H1 (cell line): ENCODE measurements at regions not wholly inside any gene's neighbourhood (a gene's known extent, or its start where the extent isn't known, plus 50 kb on each side); places are given as distances from the start of the nearest gene placed in this dataset.

ENCODE experiments used
- CBX5 ChIP-seq: fragments of 300-800, 300-1000 bp; sonication (generic); IDR thresholded peaks from 2 replicates; pipeline ENCODE4 v1.7.1; 2016; ENCODE audit warnings: antibody characterized with exemption, low read length, low read depth
- EP300 ChIP-seq, 2 experiments: IDR thresholded peaks; 1 replicate in 1 of 2; 2 replicates in 1 of 2; pipeline ENCODE4 v1.6.1; 2011 to 2012; ENCODE audit warnings: low read depth in 2 of 2, low read length in 2 of 2, mild to moderate bottlenecking in 2 of 2, borderline replicate concordance in 1 of 2, inconsistent platforms in 1 of 2, moderate library complexity in 1 of 2
- POLR2AphosphoS5 ChIP-seq: IDR thresholded peaks from 2 replicates; pipeline ENCODE4 v1.6.1; 2011; ENCODE audit warnings: low read depth, low read length
- RFX5 ChIP-seq: IDR thresholded peaks from 2 replicates; pipeline ENCODE4 v1.6.1; 2011; ENCODE audit warnings: low read depth, low read length, improper control_type of control experiment, borderline replicate concordance
- RNF2 ChIP-seq: fragments of 200-900, 300-1000 bp; sonication (generic); IDR thresholded peaks from 2 replicates; pipeline ENCODE4 v1.7.1; 2016; ENCODE audit warnings: borderline replicate concordance, low read depth, mild to moderate bottlenecking, antibody characterized with exemption, low read length; ENCODE audit not compliant: poor library complexity, severe bottlenecking; ENCODE audit errors: missing control alignments
- TF ChIP-seq, protein P1 (sequence below): fragments of 300-600 bp; sonication (generic); IDR thresholded peaks from 2 replicates; pipeline ENCODE4 v1.7.1; 2012; ENCODE audit warnings: low read length, moderate library complexity, mild to moderate bottlenecking, inconsistent platforms; ENCODE audit not compliant: insufficient replicate concordance
- TF ChIP-seq, protein P2 (sequence below): IDR thresholded peaks from 2 replicates; pipeline ENCODE4 v1.6.1; 2012; ENCODE audit warnings: inconsistent platforms
- TF ChIP-seq, protein P3 (sequence below): IDR thresholded peaks from 2 replicates; pipeline ENCODE4 v1.6.1; 2011; ENCODE audit warnings: low read length, improper control_type of control experiment

DNA sequence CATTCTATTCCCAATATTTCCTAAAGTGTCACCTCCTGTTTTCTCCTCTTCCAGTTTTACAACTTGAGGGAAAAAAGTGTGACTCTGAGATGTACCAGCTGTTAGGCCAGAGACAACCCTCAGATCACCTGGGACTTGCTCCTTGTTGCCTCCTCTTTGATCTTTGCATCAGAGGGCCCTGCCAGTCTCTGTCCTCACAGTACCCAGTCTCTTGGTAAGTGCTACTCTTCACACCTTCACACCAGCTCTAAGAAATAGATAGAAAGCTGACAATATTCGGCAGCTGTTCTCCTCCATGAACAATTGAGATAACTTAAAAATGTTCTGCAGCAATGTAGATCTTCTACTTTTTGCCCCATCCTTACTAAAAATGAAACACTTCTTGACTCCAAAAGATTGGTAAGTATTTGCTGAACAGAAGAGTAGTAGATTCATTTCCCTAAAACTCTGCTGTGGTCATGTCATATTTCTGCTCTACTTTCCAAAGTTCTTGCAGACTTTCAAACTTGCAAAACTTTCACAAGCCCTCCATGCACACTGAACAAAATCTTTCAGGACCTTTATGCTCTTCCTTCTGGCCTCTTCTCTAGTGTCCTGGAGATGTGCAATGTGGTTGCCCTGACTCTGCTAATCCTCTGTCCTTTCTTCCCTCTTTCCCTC, 188.6 kb downstream of the SNX18 start (continued):
- TF ChIP-seq, protein P1, sequence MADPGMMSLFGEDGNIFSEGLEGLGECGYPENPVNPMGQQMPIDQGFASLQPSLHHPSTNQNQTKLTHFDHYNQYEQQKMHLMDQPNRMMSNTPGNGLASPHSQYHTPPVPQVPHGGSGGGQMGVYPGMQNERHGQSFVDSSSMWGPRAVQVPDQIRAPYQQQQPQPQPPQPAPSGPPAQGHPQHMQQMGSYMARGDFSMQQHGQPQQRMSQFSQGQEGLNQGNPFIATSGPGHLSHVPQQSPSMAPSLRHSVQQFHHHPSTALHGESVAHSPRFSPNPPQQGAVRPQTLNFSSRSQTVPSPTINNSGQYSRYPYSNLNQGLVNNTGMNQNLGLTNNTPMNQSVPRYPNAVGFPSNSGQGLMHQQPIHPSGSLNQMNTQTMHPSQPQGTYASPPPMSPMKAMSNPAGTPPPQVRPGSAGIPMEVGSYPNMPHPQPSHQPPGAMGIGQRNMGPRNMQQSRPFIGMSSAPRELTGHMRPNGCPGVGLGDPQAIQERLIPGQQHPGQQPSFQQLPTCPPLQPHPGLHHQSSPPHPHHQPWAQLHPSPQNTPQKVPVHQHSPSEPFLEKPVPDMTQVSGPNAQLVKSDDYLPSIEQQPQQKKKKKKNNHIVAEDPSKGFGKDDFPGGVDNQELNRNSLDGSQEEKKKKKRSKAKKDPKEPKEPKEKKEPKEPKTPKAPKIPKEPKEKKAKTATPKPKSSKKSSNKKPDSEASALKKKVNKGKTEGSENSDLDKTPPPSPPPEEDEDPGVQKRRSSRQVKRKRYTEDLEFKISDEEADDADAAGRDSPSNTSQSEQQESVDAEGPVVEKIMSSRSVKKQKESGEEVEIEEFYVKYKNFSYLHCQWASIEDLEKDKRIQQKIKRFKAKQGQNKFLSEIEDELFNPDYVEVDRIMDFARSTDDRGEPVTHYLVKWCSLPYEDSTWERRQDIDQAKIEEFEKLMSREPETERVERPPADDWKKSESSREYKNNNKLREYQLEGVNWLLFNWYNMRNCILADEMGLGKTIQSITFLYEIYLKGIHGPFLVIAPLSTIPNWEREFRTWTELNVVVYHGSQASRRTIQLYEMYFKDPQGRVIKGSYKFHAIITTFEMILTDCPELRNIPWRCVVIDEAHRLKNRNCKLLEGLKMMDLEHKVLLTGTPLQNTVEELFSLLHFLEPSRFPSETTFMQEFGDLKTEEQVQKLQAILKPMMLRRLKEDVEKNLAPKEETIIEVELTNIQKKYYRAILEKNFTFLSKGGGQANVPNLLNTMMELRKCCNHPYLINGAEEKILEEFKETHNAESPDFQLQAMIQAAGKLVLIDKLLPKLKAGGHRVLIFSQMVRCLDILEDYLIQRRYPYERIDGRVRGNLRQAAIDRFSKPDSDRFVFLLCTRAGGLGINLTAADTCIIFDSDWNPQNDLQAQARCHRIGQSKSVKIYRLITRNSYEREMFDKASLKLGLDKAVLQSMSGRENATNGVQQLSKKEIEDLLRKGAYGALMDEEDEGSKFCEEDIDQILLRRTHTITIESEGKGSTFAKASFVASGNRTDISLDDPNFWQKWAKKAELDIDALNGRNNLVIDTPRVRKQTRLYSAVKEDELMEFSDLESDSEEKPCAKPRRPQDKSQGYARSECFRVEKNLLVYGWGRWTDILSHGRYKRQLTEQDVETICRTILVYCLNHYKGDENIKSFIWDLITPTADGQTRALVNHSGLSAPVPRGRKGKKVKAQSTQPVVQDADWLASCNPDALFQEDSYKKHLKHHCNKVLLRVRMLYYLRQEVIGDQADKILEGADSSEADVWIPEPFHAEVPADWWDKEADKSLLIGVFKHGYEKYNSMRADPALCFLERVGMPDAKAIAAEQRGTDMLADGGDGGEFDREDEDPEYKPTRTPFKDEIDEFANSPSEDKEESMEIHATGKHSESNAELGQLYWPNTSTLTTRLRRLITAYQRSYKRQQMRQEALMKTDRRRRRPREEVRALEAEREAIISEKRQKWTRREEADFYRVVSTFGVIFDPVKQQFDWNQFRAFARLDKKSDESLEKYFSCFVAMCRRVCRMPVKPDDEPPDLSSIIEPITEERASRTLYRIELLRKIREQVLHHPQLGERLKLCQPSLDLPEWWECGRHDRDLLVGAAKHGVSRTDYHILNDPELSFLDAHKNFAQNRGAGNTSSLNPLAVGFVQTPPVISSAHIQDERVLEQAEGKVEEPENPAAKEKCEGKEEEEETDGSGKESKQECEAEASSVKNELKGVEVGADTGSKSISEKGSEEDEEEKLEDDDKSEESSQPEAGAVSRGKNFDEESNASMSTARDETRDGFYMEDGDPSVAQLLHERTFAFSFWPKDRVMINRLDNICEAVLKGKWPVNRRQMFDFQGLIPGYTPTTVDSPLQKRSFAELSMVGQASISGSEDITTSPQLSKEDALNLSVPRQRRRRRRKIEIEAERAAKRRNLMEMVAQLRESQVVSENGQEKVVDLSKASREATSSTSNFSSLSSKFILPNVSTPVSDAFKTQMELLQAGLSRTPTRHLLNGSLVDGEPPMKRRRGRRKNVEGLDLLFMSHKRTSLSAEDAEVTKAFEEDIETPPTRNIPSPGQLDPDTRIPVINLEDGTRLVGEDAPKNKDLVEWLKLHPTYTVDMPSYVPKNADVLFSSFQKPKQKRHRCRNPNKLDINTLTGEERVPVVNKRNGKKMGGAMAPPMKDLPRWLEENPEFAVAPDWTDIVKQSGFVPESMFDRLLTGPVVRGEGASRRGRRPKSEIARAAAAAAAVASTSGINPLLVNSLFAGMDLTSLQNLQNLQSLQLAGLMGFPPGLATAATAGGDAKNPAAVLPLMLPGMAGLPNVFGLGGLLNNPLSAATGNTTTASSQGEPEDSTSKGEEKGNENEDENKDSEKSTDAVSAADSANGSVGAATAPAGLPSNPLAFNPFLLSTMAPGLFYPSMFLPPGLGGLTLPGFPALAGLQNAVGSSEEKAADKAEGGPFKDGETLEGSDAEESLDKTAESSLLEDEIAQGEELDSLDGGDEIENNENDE: no peak
- TF ChIP-seq POLR2AphosphoS5 (no peak), RNF2 (no peak), CBX5 (no peak), EP300 (IDR thresholded peaks at IDR 0.05; ENCODE audit: borderline replicate concordance in 1 of 2, low read depth in 2 of 2, low read length in 2 of 2) (no peak), RFX5 (no peak)
- TF ChIP-seq, protein P2, sequence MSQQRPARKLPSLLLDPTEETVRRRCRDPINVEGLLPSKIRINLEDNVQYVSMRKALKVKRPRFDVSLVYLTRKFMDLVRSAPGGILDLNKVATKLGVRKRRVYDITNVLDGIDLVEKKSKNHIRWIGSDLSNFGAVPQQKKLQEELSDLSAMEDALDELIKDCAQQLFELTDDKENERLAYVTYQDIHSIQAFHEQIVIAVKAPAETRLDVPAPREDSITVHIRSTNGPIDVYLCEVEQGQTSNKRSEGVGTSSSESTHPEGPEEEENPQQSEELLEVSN: no peak
- TF ChIP-seq, protein P3, sequence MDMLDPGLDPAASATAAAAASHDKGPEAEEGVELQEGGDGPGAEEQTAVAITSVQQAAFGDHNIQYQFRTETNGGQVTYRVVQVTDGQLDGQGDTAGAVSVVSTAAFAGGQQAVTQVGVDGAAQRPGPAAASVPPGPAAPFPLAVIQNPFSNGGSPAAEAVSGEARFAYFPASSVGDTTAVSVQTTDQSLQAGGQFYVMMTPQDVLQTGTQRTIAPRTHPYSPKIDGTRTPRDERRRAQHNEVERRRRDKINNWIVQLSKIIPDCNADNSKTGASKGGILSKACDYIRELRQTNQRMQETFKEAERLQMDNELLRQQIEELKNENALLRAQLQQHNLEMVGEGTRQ: no peak
